ENCODE measurements at regions not wholly inside any gene's neighbourhood (a gene's known extent, or its start where the extent isn't known, plus 50 kb on each side); places are given as distances from the start of the nearest gene placed in this dataset.

DNA sequence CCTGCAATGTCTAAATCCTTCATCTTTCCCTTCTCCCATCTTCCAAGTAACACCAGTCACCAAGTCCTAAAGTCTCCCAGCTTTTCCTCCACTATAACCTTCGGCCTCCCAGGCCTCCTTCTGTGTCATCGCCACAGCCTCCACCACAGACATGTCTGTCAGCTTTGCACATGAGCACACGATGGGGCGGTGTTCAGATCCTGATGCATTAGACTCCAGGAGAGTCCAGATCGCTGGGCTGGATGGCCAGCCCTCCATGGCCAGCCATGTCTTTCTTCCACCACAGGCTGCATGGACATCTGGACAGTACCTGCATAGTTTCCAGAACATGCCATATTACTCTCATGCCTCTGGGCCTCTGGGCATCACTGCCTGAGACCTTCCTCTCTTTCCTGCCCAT is 974.2 kb upstream of the ZNF722 start:
- Histone ChIP-seq H3K4me3 (no peak overlapping the region), H3K4me1 (no peaks in the 10 kb centered on the region), H3K27ac (no peak overlapping the region), H3K36me3 (no peaks in the 10 kb centered on the region), H3K9me3 (peaks cover 0 to 60% (median 0%) of the 10 kb centered on the region in 3 donors), H3K27me3 (no peaks in the 10 kb centered on the region)
- no peak for DNase-seq
- WGBS, 2 donors = 53 to 75% methylated on average over 5 of the region's 5 CpGs
- intact Hi-C loops (cut with DNase I) = no loop called here
- TF ChIP-seq, protein P1, sequence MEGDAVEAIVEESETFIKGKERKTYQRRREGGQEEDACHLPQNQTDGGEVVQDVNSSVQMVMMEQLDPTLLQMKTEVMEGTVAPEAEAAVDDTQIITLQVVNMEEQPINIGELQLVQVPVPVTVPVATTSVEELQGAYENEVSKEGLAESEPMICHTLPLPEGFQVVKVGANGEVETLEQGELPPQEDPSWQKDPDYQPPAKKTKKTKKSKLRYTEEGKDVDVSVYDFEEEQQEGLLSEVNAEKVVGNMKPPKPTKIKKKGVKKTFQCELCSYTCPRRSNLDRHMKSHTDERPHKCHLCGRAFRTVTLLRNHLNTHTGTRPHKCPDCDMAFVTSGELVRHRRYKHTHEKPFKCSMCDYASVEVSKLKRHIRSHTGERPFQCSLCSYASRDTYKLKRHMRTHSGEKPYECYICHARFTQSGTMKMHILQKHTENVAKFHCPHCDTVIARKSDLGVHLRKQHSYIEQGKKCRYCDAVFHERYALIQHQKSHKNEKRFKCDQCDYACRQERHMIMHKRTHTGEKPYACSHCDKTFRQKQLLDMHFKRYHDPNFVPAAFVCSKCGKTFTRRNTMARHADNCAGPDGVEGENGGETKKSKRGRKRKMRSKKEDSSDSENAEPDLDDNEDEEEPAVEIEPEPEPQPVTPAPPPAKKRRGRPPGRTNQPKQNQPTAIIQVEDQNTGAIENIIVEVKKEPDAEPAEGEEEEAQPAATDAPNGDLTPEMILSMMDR (IDR thresholded peaks at IDR 0.05) = no peak
- TF ChIP-seq POLR2A (IDR thresholded peaks at IDR 0.05) = no peak

DNA sequence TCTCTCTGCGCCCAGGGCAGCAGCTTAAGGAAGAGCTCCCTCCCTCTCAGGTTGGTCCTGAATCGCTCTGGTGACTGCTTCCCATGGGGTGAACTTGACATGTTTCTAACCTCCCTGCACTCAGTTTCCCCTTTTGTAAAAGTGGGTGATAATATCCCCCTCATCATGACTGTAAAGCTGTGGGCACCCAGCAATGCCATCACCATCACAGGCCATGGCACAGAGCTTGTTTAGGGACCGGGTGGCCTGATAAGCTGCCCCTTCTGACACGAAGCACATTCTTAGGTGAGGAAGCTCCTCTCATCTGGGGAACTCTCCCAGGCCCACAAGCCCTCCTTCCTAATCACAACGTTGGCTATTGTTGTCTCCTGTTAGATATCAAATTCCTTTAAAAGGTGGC is 972.8 kb upstream of the ZNF722 start:
- intact Hi-C loops (cut with DNase I) = no loop called here
- H3K36me3 ChIP-seq = no peaks in the 10 kb centered on the region
- H3K27ac ChIP-seq = no peak overlapping the region
- DNase-seq = no peak
- no peak for TF ChIP-seq POLR2A (IDR thresholded peaks at IDR 0.05)
- TF ChIP-seq, protein P1 (IDR thresholded peaks at IDR 0.05) = no peak
- WGBS, 2 donors = 54 to 55% methylated on average over 5 of the region's 5 CpGs
- no peaks in the 10 kb centered on the region for H3K4me1 ChIP-seq
- peaks cover 0 to 60% (median 6%) of the 10 kb centered on the region in 3 donors for H3K9me3 ChIP-seq
- no peaks in the 10 kb centered on the region for H3K27me3 ChIP-seq
- no peak overlapping the region for H3K4me3 ChIP-seq

DNA sequence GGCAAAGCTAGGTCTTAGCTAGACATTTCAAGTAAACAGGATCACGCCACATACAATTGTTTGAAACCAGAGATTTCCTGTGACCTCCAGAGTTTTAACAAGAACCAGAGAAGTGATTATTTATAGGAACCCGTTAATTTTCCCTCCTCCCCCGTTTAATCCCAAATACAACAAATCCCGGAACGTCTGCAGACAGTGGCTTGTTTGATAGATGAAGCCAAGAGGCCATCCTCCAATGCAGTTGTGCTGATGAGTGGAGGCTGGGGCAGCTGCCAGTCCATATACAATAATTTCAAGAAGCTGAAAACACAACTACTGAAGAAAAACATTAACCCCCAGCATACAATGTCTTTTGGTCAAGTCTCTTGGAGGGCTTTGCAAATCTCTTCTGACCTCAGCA is 971.6 kb upstream of the ZNF722 start:
- H3K9me3 ChIP-seq = peaks cover 0 to 66% (median 13%) of the 10 kb centered on the region in 3 donors
- H3K4me1 ChIP-seq = no peaks in the 10 kb centered on the region
- H3K4me3 ChIP-seq = no peak overlapping the region
- WGBS, 2 donors = 71 to 74% methylated on average over 5 of the region's 5 CpGs
- no peaks in the 10 kb centered on the region for H3K36me3 ChIP-seq
- intact Hi-C loops (cut with DNase I) = no loop called here
- H3K27me3 ChIP-seq = no peaks in the 10 kb centered on the region
- no peak overlapping the region for H3K27ac ChIP-seq
- TF ChIP-seq, protein P1 (IDR thresholded peaks at IDR 0.05) = no peak
- DNase-seq = no peak

DNA sequence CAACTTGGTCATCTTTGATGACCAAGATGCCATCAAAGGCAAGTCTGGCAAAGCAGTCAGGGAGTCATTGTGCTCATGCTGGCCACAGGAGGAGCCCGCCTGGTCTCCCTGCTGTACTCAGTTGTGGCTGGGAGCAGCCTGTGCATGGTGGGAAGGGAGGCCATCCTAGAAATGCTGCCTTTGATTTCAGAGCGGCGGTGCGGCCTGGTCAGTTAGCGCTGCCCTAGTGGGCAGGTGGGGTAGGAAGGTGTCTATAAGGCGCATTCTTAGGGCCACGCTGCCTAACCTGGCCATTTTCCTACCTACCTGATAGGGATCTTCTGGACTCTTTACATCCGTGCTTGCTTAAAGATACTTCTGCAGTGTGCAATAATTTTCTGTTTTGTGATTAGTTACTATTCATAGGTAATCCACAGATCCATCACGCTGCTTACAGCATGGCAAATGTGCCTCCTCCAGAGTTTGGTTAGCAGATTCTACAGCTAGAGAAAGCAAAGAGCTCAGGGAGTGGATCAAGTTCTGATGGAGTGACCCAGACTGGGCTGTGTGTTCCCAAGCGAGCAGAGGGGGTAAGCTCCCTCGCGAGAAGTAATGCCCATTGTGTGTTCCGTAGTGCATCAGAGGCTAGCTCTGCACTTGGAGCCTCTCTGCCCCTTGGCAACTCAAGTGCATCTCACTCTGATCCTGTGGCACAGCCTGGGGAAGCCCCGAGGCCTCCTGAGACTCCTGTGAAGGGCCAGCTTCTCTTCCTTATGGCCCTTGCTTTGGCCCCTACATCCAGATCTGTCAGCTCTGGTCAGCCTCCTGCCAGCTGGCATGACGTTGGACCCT is 970.1 kb upstream of the ZNF722 start:
- TF ChIP-seq, protein P1 (IDR thresholded peaks at IDR 0.05) = no peak
- no peak for TF ChIP-seq POLR2A (IDR thresholded peaks at IDR 0.05)
- DNase-seq = no peak
- intact Hi-C loops (cut with DNase I) = no loop called here
- Histone ChIP-seq H3K36me3 (no peaks in the 10 kb centered on the region), H3K27me3 (no peaks in the 10 kb centered on the region), H3K27ac (no peak overlapping the region), H3K4me1 (no peaks in the 10 kb centered on the region), H3K9me3 (peaks cover 0 to 53% (median 13%) of the 10 kb centered on the region in 3 donors), H3K4me3 (no peak overlapping the region)
- 66 to 79% methylated on average over 11 to 12 of the region's 15 CpGs for WGBS, 2 donors

DNA sequence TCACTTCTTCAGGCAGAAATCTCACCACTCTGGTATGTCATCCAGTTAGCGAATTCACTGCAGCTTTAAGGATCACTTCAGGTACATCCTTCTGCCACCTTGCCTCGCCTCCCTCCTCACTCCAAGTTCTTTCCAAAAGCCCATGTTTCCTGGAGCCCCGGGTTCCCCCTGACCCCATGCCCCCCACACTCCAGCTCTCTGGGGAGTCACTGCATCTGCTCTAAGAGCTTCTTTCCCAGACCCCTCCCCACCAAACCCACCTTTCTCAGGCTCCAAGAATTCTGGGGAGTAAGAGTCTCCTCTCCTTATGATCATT is 969.5 kb upstream of the ZNF722 start:
- peaks cover 0 to 51% (median 13%) of the 10 kb centered on the region in 3 donors for H3K9me3 ChIP-seq
- WGBS, 2 donors = 50 to 56% methylated on average over 3 of the region's 3 CpGs
- no peak for TF ChIP-seq POLR2A (IDR thresholded peaks at IDR 0.05)
- TF ChIP-seq, protein P1 (IDR thresholded peaks at IDR 0.05) = no peak
- DNase-seq = no peak
- intact Hi-C loops (cut with DNase I) = no loop called here
- H3K27me3 ChIP-seq = no peaks in the 10 kb centered on the region
- no peak overlapping the region for H3K4me3 ChIP-seq
- H3K27ac ChIP-seq = no peak overlapping the region
- no peaks in the 10 kb centered on the region for H3K4me1 ChIP-seq
- no peaks in the 10 kb centered on the region for H3K36me3 ChIP-seq

All from esophagus squamous epithelium (tissue), 5 donors.